ENCODE measurements at regions not wholly inside any gene's neighbourhood (a gene's known extent, or its start where the extent isn't known, plus 50 kb on each side); places are given as distances from the start of the nearest gene placed in this dataset.

GRCh38 chr4:176561368-176561767, 231.4 kb downstream of the VEGFC start:
- FAIRE-seq (no peak), DNase-seq (ENCODE audit: insufficient read length, low spot score) (no peak)
- no peak for TF ChIP-seq CTCF (IDR thresholded peaks at IDR 0.05; ENCODE audit: insufficient read depth, missing control alignments)

DNA sequence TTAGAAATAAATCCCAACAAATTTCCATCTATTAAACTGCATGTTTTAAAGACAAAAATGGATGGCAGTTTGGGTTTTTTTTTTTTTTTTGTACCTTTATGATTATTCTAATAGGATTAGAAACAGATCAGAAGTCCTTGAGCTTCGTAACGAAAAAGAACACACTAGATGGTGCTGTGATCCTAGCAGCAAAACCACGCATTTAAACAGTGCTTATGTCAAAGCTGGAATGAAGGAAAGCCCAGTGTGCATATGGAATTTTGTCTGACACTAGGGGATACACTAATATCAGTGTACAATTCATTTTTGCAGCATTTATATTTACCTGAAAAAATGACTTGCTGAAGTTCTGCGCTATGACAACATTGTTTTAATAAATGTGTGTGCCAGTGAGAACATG, 229.1 kb downstream of the VEGFC start:
- DNase-seq (ENCODE audit: insufficient read length, low spot score) (no peak), FAIRE-seq (no peak)

GRCh38 chr4:176565049-176565448, 227.7 kb downstream of the VEGFC start:
- no peak for TF ChIP-seq CTCF (IDR thresholded peaks at IDR 0.05; ENCODE audit: insufficient read depth, missing control alignments)
- FAIRE-seq (no peak), DNase-seq (ENCODE audit: insufficient read length, low spot score) (no peak)

More for the DNA sequence above, 229.1 kb downstream of the VEGFC start:
- TF ChIP-seq CTCF (IDR thresholded peaks at IDR 0.05; ENCODE audit: insufficient read depth, missing control alignments) = peak; percentile 39

- no peak for FAIRE-seq
- no peak for TF ChIP-seq CTCF (IDR thresholded peaks at IDR 0.05; ENCODE audit: insufficient read depth, missing control alignments)
- DNase-seq (ENCODE audit: insufficient read length, low spot score) = no peak
Observed at GRCh38 chr4:176566769-176567168, 226.0 kb downstream of the VEGFC start.

GRCh38 chr4:176568238-176568637, 224.5 kb downstream of the VEGFC start:
- DNase-seq (ENCODE audit: insufficient read length, low spot score) = no peak
- TF ChIP-seq CTCF (IDR thresholded peaks at IDR 0.05; ENCODE audit: insufficient read depth, missing control alignments) = no peak
- no peak for FAIRE-seq

GRCh38 chr4:176569301-176569700, 223.4 kb downstream of the VEGFC start:
- FAIRE-seq (no peak), DNase-seq (ENCODE audit: insufficient read length, low spot score) (no peak)
- no peak for TF ChIP-seq CTCF (IDR thresholded peaks at IDR 0.05; ENCODE audit: insufficient read depth, missing control alignments)

DNA sequence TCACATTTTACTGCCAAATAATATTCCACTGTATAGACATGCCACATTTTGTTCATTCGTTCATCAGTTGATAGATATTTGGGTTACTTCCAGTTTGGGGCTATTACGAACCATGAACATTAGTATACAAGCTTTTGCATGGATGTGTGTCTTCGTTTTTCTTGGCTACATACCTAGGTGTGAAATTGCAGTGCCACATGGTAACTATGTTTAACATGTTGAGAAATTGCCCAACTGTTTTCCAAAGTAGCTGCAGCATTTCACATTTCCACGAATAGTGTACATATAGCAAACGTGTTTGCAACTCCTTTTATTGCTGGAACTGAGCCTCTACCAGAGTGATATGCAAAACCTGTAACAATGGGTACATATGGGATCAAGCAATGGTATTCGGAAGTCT, 221.5 kb downstream of the VEGFC start:
- TF ChIP-seq CTCF (IDR thresholded peaks at IDR 0.05; ENCODE audit: insufficient read depth, missing control alignments) = no peak
- FAIRE-seq = no peak
- DNase-seq (ENCODE audit: insufficient read length, low spot score) = no peak

Measured in D721Med (cell line).